ENCODE measurements at regions not wholly inside any gene's neighbourhood (a gene's known extent, or its start where the extent isn't known, plus 50 kb on each side); places are given as distances from the start of the nearest gene placed in this dataset.

GRCh38 chr3:20540066-20540465, 354.1 kb upstream of the SGO1 start:
- H3K9me3 ChIP-seq (replicated peaks; ENCODE audit: control insufficient read depth, insufficient read depth, low read length): no peaks in the 10 kb centered on the region
- FAIRE-seq (no peak), ATAC-seq (no peak), DNase-seq (ENCODE audit: low read depth, low spot score) (no peak)
- RAD21 ChIA-PET (ENCODE audit: unreplicated experiment): no interaction called here
- no peaks in the 10 kb centered on the region for H3K27me3 ChIP-seq (replicated peaks in 1 of 2; ENCODE audit: control insufficient read depth in 2 of 2, insufficient read depth in 2 of 2, low read length in 1 of 2)
- WGBS (ENCODE audit: insufficient coverage, insufficient replicate concordance, low lambda C conversion rate, missing lambda C conversion rate): 35% methylated on average over 3 of the region's 3 CpGs
- TF ChIP-seq USF2 (IDR thresholded peaks at IDR 0.05; ENCODE audit: borderline replicate concordance, low read depth, low read length): no peak
- TF ChIP-seq ZNF384 (IDR thresholded peaks at IDR 0.05; ENCODE audit: borderline replicate concordance, low read depth, low read length): no peak
- no peak for TF ChIP-seq SUZ12 (IDR thresholded peaks at IDR 0.05; ENCODE audit: unreplicated experiment)
- no peak for TF ChIP-seq E2F8 (IDR thresholded peaks at IDR 0.05; ENCODE audit: low read depth, partially characterized antibody)
- no peak for TF ChIP-seq ATF3 (IDR thresholded peaks at IDR 0.05; ENCODE audit: borderline replicate concordance, extremely low read depth, low read depth, low read length)
- TF ChIP-seq MTA2 (IDR thresholded peaks at IDR 0.05; ENCODE audit: low read depth): no peak
- no peak for TF ChIP-seq ASH2L (IDR thresholded peaks at IDR 0.05; ENCODE audit: borderline replicate concordance, low read depth)
- TF ChIP-seq CUX1 (IDR thresholded peaks at IDR 0.05; ENCODE audit: insufficient replicate concordance, low read depth, low read length): no peak
- TF ChIP-seq KAT2A (conservative IDR thresholded peaks at IDR 0.05; ENCODE audit: control insufficient read depth, low read depth, low read length): no peak
- no peak for TF ChIP-seq POLR2AphosphoS2 (IDR thresholded peaks at IDR 0.05; ENCODE audit: low read depth, low read length)
- TF ChIP-seq ZNF274 (IDR thresholded peaks at IDR 0.05; ENCODE audit: insufficient read depth, insufficient read length): no peak
- TF ChIP-seq SMC3 (IDR thresholded peaks at IDR 0.05; ENCODE audit: borderline replicate concordance, low read length): no peak
- no peaks in the 10 kb centered on the region for H3K79me2 ChIP-seq (ENCODE audit: control insufficient read depth, insufficient read depth, low read length)
- SMC1A ChIA-PET (ENCODE audit: uncharacterized antibody, unreplicated experiment): no interaction called here
- H3K27ac ChIP-seq (ENCODE audit: control insufficient read depth, insufficient read depth): no peak overlapping the region
- in situ Hi-C loops (cut with MboI) (no loop called here), intact Hi-C loops (cut with micrococcal nuclease; ENCODE audit: unreplicated experiment) (no loop called here)
- no peak overlapping the region for H3K4me3 ChIP-seq
- no peaks in the 10 kb centered on the region for H3K4me1 ChIP-seq (ENCODE audit: control insufficient read depth, insufficient read depth, low read length)
- no peaks in the 10 kb centered on the region for H4K20me1 ChIP-seq (ENCODE audit: control insufficient read depth, insufficient read depth)
- H2AFZ ChIP-seq (ENCODE audit: control insufficient read depth, low read depth, low read length): no peak overlapping the region
- CTCF ChIA-PET: no interaction called here
- no peaks in the 10 kb centered on the region for H3K36me3 ChIP-seq (ENCODE audit: control insufficient read depth in 2 of 2, insufficient read depth in 2 of 2, low read length in 1 of 2)
- POLR2A ChIA-PET: no interaction called here
- no TSS peak for BruUV-seq (replicated peaks)
- no peak overlapping the region for H3K4me2 ChIP-seq (ENCODE audit: control insufficient read depth, insufficient read depth)
- no peak overlapping the region for H3K9ac ChIP-seq (ENCODE audit: control insufficient read depth, insufficient read depth, low read length)
